H1 (cell line): ENCODE measurements at regions not wholly inside any gene's neighbourhood (a gene's known extent, or its start where the extent isn't known, plus 50 kb on each side); places are given as distances from the start of the nearest gene placed in this dataset.

Source experiments
- CHD2 ChIP-seq: IDR thresholded peaks from 2 replicates; pipeline ENCODE4 v1.6.1; 2012; ENCODE audit warnings: low read length, improper control_type of control experiment
- HDAC6 ChIP-seq: IDR thresholded peaks from one replicate; pipeline ENCODE4 v1.7.1; 2012; ENCODE audit warnings: low read depth, mild to moderate bottlenecking, inconsistent platforms, low read length, moderate library complexity
- JUN ChIP-seq: IDR thresholded peaks from 2 replicates; pipeline ENCODE4 v1.6.1; 2011; ENCODE audit warnings: low read depth, mild to moderate bottlenecking, improper control_type of control experiment, low read length
- RAD21 ChIP-seq, 2 experiments: IDR thresholded peaks in 1 of 2; conservative IDR thresholded peaks in 1 of 2; 2 replicates each; pipeline ENCODE4 v1.6.1; 2011; ENCODE audit warnings: low read depth in 2 of 2, low read length in 2 of 2, improper control_type of control experiment in 1 of 2, inconsistent platforms in 1 of 2, mild to moderate bottlenecking in 1 of 2, moderate library complexity in 1 of 2

DNA sequence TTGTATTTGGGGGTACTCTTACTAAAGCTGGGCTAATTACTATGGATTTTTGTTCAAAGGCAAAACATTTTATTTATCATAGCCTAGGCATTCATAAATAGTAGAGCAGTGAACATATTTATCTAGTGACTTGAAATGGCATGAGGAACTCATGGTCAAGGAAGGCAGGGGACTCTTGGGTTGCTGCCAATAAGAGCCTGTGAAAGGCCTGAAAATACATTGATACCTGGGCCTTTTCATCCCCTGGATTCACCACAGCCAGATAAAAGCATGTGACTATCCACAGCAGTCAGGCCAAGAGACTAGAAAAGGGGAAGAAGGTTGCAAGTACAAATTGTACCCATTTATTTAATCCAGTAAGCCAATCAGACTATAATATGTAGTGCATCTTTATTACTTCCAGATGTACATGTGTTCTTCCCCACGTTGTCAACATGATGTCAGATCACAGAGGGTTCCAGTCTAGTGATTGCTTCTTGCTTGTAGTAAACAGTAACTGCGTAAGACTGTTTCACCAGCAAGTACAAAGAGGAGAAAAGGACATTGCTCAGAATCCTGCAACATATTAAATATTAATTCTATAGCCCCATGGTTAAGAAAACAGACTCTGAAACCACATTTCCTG is 409.7 kb downstream of the NOVA1 start (continued):
- no peak for TF ChIP-seq RAD21 (IDR thresholded peaks at IDR 0.05 in 1 of 2, conservative IDR thresholded peaks at IDR 0.05 in 1 of 2; ENCODE audit: low read depth in 2 of 2, low read length in 2 of 2)
- no peak for TF ChIP-seq HDAC6
- no peak for TF ChIP-seq JUN
- no peak for TF ChIP-seq CHD2
- TF ChIP-seq, all 59 proteins: peak for 0
